ENCODE measurements at regions not wholly inside any gene's neighbourhood (a gene's known extent, or its start where the extent isn't known, plus 50 kb on each side); places are given as distances from the start of the nearest gene placed in this dataset.

DNA sequence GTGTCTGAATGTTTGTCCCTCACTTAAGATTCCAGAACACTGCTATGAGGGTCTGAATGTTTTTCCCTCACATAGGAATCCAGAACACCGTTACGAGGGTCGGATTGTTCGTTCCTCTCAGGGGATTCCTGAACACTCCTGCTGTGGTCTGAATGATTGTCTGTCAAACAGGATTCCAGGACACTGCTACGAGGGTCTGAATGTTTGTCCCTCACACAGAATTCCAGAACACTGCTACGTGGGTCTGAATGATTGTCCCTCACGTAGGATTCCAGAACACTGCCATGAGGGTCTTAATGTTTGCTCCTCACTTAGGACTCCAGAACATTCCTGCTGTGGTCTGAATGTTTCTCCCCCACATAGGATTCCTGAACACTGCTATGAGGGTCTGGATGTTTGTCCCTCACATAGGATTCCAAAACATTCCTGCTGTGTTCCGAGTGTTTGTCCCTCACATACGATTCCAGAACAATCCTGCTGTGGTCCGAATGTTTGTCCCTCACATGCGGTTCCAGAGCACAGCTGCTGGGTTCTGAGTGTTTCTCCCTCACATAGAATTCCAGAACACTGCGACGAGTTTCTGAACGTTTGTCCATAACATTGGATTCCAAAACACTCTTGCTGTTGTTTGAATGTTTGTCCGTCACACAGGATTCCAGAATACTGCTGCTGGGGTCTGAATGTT lies 199.5 kb downstream of the FOXD4L6 start:
- peak; percentile 73 for DNase-seq (ENCODE audit: extremely low spot score, unreplicated experiment)
- Mint-ChIP-seq H3K9me3 (ENCODE audit: unreplicated experiment) (peaks cover 63% of the 10 kb centered on the region), H3K27me3 (ENCODE audit: unreplicated experiment) (no peaks in the 10 kb centered on the region), H3K4me3 (ENCODE audit: unreplicated experiment) (no peak overlapping the region), H3K27ac (ENCODE audit: unreplicated experiment) (no peak overlapping the region), H3K36me3 (ENCODE audit: unreplicated experiment) (no peaks in the 10 kb centered on the region), H3K4me1 (ENCODE audit: unreplicated experiment) (no peaks in the 10 kb centered on the region)
- TF ChIP-seq, protein P1, sequence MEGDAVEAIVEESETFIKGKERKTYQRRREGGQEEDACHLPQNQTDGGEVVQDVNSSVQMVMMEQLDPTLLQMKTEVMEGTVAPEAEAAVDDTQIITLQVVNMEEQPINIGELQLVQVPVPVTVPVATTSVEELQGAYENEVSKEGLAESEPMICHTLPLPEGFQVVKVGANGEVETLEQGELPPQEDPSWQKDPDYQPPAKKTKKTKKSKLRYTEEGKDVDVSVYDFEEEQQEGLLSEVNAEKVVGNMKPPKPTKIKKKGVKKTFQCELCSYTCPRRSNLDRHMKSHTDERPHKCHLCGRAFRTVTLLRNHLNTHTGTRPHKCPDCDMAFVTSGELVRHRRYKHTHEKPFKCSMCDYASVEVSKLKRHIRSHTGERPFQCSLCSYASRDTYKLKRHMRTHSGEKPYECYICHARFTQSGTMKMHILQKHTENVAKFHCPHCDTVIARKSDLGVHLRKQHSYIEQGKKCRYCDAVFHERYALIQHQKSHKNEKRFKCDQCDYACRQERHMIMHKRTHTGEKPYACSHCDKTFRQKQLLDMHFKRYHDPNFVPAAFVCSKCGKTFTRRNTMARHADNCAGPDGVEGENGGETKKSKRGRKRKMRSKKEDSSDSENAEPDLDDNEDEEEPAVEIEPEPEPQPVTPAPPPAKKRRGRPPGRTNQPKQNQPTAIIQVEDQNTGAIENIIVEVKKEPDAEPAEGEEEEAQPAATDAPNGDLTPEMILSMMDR (IDR thresholded peaks at IDR 0.05): no peak

DNA sequence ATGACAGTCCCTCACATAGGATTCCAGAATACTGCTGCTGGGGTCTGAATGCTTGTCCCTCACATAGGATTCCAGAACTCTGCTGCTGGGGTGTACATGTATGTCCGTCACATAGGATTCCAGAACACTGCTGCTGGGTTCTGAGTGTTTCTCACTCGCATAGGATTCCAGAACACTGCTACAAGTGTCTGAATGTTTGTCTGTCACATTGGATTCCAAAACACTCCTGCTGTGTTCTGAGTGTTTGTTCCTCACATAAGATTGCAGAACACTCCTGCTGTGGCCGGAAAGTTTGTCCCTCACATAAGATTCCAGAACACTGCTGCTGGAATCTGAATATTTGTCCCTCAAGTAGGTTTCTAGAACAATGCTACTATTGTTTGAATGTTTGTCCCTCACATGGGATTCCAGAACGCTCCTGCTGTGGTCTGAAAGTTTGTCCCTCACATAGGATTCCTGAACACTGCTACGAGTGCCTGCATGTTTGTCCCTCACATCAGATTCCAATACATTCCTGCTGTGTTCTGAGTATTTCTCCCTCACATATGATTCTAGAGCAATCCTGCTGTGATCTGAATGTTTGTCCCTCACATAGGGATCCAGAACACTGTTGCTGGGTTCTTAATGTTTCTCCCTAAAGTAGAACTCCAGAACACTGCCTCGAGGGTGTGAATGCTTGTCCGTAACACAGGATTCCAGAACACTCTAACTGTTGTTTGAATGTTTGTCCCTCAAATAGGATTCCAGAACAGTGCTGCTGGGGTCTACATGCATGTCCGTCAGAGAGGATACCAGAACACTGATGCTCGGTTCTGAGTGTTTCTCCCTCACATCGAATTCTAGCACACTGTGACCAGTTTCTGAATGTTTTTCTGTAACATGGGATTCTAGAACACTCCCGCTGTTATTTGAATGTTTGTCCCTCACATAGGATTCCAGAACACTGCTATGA lies 200.4 kb downstream of the FOXD4L6 start:
- TF ChIP-seq, protein P1 (IDR thresholded peaks at IDR 0.05): no peak
- Mint-ChIP-seq H3K27ac (ENCODE audit: unreplicated experiment) (no peak overlapping the region), H3K9me3 (ENCODE audit: unreplicated experiment) (peaks cover 70% of the 10 kb centered on the region)

GRCh38 chr9:40927260-40927631 lies 201.2 kb downstream of the FOXD4L6 start:
- peaks cover 70% of the 10 kb centered on the region for H3K9me3 Mint-ChIP-seq (ENCODE audit: unreplicated experiment)
- H3K4me1 Mint-ChIP-seq (ENCODE audit: unreplicated experiment): no peaks in the 10 kb centered on the region

More for the DNA sequence above, 200.4 kb downstream of the FOXD4L6 start:
- Mint-ChIP-seq H3K4me3 (ENCODE audit: unreplicated experiment) (no peak overlapping the region), H3K27me3 (ENCODE audit: unreplicated experiment) (no peaks in the 10 kb centered on the region), H3K36me3 (ENCODE audit: unreplicated experiment) (no peaks in the 10 kb centered on the region), H3K4me1 (ENCODE audit: unreplicated experiment) (no peaks in the 10 kb centered on the region)
- DNase-seq (ENCODE audit: extremely low spot score, unreplicated experiment): peak; percentile 75

GRCh38 chr9:40926404-40927259 lies 201.8 kb downstream of the FOXD4L6 start:
- Mint-ChIP-seq H3K27ac (ENCODE audit: unreplicated experiment) (no peak overlapping the region), H3K27me3 (ENCODE audit: unreplicated experiment) (no peaks in the 10 kb centered on the region), H3K9me3 (ENCODE audit: unreplicated experiment) (peaks cover 68% of the 10 kb centered on the region), H3K36me3 (ENCODE audit: unreplicated experiment) (no peaks in the 10 kb centered on the region), H3K4me3 (ENCODE audit: unreplicated experiment) (no peak overlapping the region), H3K4me1 (ENCODE audit: unreplicated experiment) (no peaks in the 10 kb centered on the region)
- DNase-seq (ENCODE audit: extremely low spot score, unreplicated experiment): no peak
- TF ChIP-seq, protein P1 (IDR thresholded peaks at IDR 0.05): no peak

More at GRCh38 chr9:40927260-40927631, 201.2 kb downstream of the FOXD4L6 start:
- TF ChIP-seq, protein P1 (IDR thresholded peaks at IDR 0.05): no peak
- Mint-ChIP-seq H3K27ac (ENCODE audit: unreplicated experiment) (no peak overlapping the region), H3K36me3 (ENCODE audit: unreplicated experiment) (no peaks in the 10 kb centered on the region), H3K4me3 (ENCODE audit: unreplicated experiment) (no peak overlapping the region), H3K27me3 (ENCODE audit: unreplicated experiment) (no peaks in the 10 kb centered on the region)
- DNase-seq (ENCODE audit: extremely low spot score, unreplicated experiment): peak; percentile 69

All from osteocyte (in vitro differentiated cells).